Activated CD4-positive, CD25-positive, alpha-beta regulatory T cell treated with anti-CD3 and anti-CD28 coated beads, Interleukin-2, amount 50 U/mL, for 16 hours (primary cell): ENCODE measurements at regions not wholly inside any gene's neighbourhood (a gene's known extent, or its start where the extent isn't known, plus 50 kb on each side); places are given as distances from the start of the nearest gene placed in this dataset.
"Not testable (repeated sequence)": the region's sequence is repeated elsewhere in the genome, so short reads cannot be mapped to it uniquely, and the experiment has no call there.

Experiments used
- DNase-seq: peaks from one replicate; pipeline ENCODE4 v3.0.0-alpha.2; 2020; ENCODE audit warnings: low read depth, low spot score

DNA sequence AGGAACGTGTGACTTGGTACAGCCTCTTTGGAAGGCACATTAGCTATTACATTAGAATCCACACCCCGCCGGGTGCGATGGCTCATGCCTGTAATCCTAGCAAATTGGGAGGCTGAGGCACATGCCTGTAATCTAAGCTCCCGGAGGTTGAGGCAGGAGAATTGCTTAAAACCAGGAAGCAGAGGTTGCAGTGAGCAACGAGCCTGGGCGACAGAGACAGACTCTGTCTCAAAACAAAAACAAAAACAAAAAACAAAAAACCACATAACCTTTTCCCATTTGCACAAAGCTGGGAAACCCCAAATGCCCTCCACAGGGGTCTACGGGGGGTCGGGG lies 82.7 kb upstream of the METTL9 start:
- DNase-seq = not testable (repeated sequence)

DNA sequence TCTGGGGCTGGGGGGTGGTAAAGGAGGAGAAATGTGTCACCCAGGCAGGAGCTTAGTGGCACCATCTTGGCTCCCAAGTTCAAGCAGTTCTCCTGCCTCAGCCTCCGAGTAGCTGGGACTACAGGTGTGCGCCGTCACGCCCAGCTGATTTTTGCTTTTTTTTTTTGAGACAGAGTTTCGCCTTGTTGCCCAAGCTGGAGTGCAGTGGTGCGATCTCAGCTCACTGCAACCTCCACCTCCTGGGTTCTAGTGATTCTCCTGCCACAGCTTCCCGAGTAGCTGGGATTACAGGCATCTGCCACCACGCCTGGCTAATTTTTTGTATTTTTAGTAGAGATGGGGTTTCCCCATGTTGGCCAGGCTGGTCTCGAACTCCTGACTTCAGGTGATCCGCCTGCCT lies 82.1 kb upstream of the METTL9 start:
- not testable (repeated sequence) for DNase-seq

DNA sequence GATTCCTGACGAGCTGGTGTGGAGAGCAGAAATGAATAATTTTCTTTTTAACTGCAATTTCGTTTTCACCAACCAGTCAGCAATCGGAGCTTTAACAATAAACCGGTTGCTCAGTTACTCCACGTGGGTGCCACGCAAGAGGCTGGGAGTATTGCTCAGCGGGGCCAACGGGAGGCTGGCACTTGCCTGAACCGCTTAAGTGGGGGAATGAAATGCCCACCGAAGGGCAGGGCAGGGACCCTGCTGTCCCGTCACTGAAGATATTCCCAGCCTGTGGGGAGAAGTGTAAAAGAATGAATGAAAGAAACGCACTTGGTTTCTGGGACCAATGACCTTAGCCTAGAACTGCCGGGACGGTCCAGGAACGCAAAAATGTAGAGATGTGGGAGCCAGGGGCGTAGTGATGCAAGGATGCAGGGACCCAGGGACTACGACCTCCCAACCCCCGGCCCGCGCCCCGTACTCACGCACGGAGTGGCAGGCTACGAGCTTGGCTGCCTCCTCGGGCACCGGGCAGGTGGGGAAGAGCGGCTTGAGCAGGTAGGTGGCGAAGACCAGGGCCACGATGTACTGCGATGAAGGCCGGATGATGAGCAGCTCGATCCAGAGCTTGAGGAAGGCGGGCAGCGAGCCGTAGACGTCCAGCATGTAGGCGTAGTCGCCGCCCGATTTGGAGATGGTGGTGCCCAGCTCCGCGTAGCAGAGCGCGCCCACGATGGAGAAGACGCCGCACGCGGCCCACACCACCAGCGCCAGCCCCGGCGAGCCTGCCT lies 79.8 kb upstream of the METTL9 start:
- not testable (repeated sequence) for DNase-seq

DNA sequence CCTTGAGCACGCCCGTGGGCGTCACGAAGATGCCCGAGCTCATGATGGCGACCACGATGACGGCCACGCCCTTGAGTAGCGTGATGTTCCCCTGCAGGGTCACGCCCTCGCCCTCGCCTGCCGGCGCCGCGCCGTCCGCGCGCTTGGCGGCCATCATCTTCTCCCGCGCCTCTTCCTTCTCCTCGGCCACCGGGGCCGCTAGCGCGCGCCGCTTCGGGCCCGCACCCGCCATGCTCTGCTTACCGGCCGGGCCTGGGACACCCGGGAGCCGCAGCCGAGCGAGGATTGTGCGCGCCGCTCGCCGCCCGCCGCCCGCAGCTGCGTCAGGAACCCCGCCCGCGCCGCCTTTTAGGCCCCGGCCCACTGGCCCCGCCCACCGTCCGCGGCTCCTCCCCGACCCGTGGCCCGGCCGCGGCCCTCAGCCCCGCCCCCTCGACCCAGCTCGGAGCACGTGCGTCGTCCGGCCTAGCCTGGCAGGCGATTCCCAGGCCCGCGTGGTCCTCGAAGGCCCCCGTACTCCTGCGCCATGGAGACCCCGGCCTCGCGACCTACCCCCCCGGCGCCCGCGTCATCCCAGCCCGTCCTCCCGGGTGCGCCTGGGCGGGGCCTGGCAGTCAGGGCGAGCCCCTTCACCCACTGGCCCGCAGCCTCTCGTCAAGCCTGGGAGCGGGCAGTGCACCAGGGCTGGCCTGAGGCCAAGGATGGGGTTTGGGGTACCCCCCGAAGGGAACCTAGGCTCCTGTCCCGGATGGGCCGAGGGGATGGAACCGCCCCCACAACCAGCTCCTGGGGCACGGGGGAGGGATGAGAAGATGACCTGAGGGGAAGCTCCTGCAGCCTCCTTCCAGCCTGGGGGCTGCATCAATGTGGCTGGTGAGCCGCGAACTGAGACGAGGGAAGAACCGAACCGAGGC lies 79.0 kb upstream of the METTL9 start:
- DNase-seq = peak; percentile 89

DNA sequence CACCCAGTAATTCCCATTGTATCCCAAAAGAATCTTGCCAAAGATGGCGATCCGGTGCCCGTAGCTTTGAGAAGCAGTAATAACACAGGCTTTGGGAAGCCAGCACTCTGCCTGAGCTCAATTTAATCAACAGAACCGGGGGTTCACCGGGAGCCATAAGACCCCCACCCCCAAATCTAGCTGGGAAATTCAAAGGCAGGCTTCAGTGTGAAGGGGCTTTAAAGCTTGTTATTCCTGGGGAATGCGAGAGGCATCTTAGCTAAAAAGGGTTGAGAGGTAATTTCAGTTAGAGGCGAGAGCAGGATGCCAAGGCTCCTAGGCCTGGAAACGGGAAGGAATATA lies 78.4 kb upstream of the METTL9 start:
- DNase-seq = not testable (repeated sequence)

DNA sequence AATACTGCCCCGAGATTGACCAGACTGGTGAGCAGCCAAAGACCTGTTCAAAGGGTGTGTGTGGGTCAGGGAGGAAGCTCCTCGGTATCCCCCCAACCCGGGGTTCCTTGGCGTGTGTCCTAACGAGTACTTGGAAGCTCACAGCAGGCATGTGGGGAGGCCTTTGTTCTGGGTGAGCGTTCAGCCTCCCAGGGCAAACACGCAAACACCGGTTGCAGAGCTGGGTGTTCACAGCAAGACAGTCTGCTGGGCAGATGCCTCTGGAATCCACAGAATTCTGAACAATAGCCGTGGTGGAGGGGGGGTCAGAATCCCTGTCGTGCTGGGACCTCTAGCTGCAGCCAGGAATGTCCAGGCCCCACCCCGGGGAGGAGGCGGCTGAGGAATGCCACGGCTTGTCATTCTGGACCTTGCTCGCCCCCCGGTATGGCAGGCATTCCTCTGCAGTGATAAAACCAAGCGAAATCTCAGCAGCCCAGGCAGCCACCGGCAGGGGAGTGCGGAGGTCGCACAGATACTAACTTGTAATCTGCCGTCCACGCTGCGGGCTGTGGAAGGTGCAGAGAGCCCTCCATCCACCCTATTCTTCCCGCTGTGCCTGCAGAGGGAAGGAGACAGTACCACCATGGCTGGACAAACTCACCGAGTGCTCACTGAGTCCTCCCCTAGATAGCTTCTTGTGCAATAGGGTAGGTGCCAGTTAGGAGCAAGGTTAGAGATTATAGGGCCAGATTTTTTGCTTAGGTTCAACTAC lies 77.8 kb upstream of the METTL9 start:
- not testable (repeated sequence) for DNase-seq

DNA sequence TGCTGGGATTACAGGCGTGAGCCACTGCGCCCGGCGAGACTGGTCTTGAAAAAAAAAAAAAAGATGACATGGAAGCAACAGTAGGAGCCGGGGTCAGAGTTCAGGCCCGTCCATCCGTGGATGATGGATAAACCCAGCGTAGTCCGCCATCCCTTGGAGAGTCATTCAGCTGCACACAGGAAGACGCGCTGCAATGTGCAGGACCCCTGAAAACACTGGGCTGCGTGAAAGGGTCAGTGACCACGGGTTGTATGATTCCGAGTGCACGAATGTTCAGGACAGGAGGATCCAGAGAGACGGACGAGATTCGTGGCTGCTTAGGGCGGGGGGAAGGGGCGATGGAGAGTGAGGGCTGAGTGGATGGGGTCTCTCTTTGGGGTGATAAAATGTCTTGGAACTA lies 76.5 kb upstream of the METTL9 start:
- DNase-seq = not testable (repeated sequence)

DNA sequence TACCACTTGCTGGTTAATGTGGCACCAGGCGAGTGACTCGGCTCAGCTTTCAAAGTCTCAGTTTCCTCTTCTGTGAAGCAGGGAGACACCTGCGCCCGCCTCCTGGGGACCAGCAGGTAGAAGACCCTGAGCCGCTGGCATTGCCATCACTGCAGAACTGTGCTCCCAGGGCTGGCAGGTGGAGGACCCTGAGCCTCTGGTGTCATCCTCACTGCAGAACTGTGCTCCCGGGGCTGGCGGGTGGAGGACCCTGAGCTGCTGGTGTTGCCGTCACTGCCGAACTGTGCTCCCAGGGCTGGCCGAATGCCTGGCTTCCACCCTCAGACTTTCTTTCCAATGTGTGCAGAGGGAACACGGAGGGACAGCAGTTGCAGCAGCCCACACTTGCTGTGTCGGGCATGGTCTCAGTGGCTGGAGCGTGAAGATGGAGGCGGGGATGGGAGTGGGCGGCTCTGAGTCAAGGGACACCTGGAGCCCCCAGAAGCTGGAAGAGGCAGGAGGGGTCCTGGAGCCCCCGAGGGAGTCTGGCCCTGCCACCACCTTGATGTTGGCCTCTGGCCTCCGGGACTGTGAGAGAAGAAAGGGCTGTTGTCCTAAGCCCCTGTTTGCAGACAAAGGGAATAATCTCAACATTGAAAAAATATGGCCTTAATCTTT lies 75.8 kb upstream of the METTL9 start:
- DNase-seq = no peak

DNA sequence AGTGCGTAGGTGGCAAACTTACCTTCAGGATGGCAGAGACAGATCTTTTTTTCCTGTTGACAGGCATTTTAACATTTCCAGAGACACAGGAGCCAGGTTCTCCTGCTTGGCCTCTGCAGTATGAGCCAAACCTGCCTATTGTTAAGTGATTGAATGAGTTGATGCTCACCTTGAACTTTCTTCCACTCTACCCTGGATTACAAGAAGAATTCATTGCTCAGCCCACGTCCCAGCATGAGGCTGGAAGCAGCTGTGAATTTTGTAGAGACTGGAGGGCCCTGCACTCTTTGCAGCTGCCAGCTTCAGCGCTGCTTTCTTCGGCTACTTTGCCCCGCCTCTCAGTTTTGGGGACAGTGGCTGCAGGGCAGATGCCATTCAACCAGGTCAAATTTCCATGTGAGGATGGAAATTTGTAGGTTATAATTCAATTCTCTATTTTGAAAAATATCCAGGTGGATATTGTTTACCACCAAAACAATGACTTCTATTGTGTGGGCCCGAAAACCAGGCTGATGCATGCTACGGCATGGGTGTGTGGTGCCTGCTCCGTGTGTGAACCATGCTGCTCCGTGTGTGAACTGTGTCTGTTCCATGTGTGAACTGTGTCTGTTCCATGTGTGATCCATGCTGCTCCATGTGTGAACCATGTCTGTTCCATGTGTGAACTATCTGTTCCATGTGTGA lies 75.2 kb upstream of the METTL9 start:
- no peak for DNase-seq

DNA sequence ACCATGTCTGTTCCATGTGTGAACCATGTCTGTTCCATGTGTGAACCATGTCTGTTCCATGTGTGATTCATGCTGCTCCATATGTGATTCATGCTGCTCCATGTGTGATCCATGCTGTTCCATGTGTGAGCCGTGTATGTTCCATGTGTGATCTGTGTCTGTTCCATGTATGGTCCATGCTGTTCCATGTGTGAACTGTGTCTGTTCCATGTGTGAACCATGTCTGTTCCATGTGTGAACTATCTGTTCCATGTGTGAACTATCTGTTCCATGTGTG lies 74.7 kb upstream of the METTL9 start:
- DNase-seq = not testable (repeated sequence)

DNA sequence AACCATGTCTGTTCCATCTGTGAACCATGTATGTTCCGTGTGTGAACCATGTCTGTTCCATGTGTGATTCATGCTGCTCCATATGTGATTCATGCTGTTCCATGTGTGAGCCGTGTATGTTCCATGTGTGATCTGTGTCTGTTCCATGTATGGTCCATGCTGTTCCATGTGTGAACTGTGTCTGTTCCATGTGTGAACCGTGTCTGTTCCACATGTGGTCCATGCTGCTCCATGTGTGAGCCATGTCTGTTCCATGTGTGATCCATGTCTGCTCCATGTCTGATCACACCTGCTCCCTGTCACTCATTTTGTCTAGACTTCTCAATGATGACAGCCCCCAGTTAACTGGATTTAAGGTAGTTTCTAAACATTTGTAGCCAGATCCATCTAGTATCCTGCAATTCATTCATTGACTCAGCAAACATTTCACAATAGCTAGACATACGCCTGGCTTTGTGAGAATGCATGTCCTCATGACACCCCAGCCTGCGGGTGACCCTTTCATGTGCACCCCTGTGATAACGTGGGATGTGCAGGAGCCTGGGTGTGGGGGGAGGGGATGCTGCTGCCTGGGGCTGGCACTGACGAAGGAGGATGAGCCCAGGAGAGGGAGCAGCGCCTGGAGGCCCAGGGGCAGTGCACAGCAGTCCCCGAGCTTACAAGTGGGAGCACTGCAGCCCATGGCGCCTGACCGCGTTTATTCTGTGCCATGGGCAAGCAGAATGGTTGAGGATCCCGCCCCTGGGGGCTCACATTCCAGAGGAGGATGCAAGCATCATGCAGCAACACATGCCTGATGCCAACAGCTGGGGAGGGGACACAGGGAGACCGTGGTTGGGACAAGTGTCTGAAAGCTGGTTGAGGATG lies 74.1 kb upstream of the METTL9 start:
- DNase-seq = not testable (repeated sequence)

DNA sequence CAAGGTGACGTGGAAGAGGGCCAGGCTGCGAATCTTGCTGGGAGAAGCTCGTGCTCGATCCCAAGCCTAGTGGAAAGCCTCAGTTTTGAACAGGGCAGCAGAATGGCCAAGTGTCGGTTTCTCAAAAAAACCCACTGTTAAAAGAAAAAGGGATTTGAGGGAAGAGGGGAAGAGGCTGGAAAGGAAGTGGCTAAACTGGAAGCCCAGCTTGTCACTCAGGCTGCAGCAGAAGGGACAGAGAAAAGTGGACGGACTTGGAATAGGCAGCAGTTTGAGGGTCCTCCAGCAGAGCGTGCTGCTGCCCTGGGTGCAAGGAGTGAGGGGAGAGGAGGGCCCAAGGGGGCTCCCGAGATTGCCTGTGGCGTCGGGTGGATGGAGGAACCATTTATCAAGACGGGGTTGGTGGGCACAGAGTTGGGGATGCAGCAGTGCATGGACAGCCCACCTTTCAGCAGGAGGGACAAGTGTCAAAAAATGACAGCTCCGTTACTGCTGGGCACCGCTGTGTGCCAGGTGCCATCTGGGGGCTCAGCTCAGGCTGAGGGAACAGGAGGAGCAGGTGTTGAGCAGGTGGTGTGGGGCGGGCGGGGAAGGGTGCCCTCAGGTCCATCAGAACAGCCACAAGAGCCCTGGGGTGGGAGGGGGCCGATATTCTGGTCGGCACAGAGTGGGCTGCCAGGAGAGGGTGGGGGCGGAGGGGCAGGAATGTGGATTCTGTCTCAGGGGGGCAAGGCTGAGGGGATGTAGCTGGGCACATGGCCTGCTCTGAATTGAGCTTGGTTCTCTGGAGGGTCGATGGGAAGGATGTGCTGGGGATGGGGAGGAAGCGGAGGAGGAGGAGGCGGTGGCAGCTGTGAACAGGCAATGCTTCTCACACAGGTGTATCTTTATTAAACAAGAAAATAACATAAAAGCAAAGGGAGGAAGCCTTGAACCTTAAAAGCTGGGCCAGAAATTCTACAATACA lies 73.1 kb upstream of the METTL9 start:
- not testable (repeated sequence) for DNase-seq

DNA sequence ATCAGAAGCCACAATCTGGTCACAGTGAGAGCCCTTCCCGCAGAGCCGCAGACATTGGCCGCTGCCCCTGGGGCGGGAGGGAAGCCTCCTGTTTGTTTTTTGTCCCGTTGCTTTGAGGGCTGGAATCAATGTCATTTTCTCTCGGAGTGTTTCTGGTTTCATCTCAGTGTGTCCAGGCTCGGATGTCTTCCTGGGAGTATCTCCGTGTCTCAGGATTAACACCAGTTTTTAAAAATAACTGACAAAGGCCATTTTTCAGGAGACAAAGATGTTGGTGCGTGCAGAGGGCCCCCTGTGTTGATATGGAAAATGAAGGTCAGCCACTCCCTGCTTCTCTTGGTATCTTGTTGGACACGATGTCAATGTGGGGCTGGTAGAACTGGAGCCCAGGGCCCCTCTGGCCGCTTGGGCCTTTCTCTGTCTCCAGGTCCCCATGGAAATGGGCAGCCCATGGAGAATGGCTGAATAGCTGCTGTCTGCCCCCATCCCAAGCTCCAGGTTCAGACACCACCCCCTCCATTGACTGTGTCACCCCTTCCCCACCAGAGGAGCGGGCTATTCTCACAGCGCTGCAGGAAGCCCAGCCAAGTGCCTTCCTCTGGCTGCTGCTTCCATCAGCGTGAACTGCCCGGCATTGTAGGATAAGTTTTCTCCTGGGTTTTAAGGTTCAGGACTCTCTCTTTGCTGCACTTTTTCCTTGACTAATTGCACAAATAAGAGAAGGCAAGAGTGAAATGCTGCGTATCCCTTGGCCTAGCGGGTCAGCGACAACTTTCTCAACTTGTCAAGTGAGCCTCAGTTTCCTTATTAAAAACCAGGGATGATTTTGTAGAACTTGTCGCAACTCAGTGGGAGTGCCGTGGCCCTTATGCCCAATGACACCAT lies 72.2 kb upstream of the METTL9 start:
- DNase-seq = no peak

DNA sequence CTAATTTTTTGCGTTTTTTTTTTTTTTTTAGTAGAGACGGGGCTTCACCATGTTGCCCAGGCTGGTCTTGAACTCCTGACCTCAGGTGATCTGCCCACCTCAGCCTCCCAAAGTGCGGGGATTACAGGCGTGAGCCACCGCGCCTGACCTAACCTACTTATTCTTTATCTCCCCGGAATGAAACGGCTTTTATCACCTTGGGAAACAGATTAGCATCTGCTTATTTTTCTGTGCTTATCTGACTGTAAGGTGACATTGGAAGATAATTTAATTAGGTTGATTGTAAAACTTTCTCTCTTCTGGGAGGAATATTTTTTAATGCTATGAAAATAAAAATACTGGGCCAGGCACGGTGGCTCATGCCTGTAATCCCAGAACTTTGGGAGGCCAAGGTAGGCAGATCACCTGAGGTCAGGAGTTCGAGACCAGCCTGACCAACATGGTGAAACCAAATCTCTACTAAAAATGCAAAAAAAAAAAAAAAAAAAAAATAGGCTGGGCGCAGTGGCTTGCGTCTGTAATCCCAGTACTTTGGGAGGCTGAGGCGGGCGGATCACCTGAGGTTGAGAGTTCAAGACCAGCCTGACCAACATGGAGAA lies 70.2 kb upstream of the METTL9 start:
- DNase-seq = not testable (repeated sequence)

DNA sequence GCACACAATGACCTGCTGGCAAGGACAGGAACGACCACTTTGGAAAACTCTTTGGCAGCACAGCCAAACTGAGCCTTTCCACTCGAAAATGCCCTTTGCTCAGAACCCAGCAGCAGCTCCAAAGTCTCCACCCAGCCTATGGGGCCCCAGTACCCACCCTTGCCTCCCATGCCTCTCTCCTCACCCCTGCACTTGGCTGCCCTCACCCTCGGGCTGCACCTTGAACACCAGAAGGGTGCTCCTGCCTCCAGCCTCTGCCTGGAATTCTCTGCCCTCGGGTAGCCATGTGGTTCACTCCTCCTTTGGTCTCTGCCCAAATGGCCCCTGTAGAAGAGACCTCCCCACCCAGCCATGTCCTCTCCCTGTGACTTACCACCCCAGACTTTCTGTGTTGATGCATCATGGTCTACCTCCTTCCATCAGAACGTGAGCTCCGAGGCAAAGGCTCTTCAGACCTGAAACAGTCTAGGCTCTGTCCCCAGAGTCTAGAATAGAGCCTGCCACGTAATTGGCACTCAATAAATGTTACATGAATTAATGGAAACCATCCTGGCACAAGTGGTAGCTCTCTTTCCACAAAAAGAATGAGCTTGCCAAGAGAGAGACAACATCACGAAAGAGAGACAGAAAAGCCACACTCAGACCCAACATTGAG lies 68.5 kb upstream of the METTL9 start:
- DNase-seq = not testable (repeated sequence)

DNA sequence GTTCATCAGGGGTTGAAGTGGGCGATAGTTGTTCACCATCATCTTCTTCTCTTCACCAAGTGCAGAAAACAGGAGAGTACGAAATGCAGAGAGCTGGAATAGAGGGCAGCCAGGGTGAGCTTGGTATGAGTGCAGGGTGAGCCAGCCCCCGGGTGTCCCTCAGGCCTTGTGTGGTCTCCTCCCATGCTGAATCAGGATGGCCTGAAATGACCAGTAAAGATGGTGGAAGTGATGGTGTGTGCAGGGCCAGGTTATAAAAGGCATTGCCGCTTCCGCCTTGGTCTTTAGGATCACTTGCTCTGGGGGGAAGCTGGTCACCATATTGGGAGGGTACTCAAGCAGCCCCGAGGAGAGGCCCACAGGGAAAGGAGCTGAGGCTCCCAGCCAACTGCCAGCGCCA lies 66.4 kb upstream of the METTL9 start:
- DNase-seq = not testable (repeated sequence)

DNA sequence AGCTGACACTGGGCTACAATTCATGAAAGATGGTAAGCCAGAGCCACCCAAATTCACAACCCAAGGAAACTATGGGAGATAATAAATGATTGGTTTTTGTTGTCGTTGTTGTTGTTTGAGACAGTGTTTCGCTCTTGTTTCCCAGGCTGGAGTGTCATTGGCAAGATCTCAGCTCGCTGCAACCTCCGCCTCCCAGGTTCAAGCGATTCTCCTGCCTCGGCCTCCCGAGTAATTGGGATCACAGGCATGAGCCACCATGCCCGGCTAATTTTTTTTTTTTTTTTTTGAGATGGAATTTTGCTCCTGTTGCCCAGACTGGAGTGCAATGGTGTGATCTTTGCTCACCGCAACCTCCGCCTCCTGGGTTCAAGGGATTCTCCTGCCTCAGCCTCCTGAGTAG lies 65.9 kb upstream of the METTL9 start:
- DNase-seq = not testable (repeated sequence)
